ENCODE measurements at regions not wholly inside any gene's neighbourhood (a gene's known extent, or its start where the extent isn't known, plus 50 kb on each side); places are given as distances from the start of the nearest gene placed in this dataset.
A peak's percentile ranks its signal among the peaks of the same experiment; 100 is the strongest.

GRCh38 chr2:186991766-186992417 is 142.9 kb upstream of the ZSWIM2 start:
- Histone ChIP-seq H3K36me3 (no peaks in the 10 kb centered on the region), H3K27ac (replicated peaks) (no peak overlapping the region), H3K9me3 (replicated peaks) (peaks cover 34% of the 10 kb centered on the region), H3K4me3 (no peak overlapping the region), H3K4me1 (no peaks in the 10 kb centered on the region), H3K27me3 (ENCODE audit: low read depth) (no peaks in the 10 kb centered on the region)
- peak; percentile 27 for TF ChIP-seq CTCF (IDR thresholded peaks at IDR 0.05; ENCODE audit: borderline replicate concordance)
- intact Hi-C loops (cut with micrococcal nuclease) = no loop called here
- no peak for DNase-seq

- peaks cover 31% of the 10 kb centered on the region for H3K9me3 ChIP-seq (replicated peaks)
- H3K36me3 ChIP-seq = no peaks in the 10 kb centered on the region
- H3K27me3 ChIP-seq (ENCODE audit: low read depth) = no peaks in the 10 kb centered on the region
- intact Hi-C loops (cut with micrococcal nuclease) = no loop called here
- DNase-seq = no peak
- TF ChIP-seq CTCF (IDR thresholded peaks at IDR 0.05; ENCODE audit: borderline replicate concordance) = no peak
- H3K4me1 ChIP-seq = no peaks in the 10 kb centered on the region
- no peak overlapping the region for H3K27ac ChIP-seq (replicated peaks)
- no peak overlapping the region for H3K4me3 ChIP-seq
These were observed 136.0 kb upstream of the ZSWIM2 start for GRCh38 chr2:186984966-186985365.

GRCh38 chr2:186984481-186984880 is 135.5 kb upstream of the ZSWIM2 start:
- TF ChIP-seq CTCF (IDR thresholded peaks at IDR 0.05; ENCODE audit: borderline replicate concordance) = no peak
- no peak for DNase-seq
- H3K27ac ChIP-seq (replicated peaks) = no peak overlapping the region
- H3K4me3 ChIP-seq = no peak overlapping the region
- intact Hi-C loops (cut with micrococcal nuclease) = no loop called here
- H3K4me1 ChIP-seq = no peaks in the 10 kb centered on the region
- H3K36me3 ChIP-seq = no peaks in the 10 kb centered on the region
- H3K9me3 ChIP-seq (replicated peaks) = peaks cover 27% of the 10 kb centered on the region
- no peaks in the 10 kb centered on the region for H3K27me3 ChIP-seq (ENCODE audit: low read depth)

- Histone ChIP-seq H3K4me1 (no peaks in the 10 kb centered on the region), H3K36me3 (no peaks in the 10 kb centered on the region), H3K27me3 (ENCODE audit: low read depth) (no peaks in the 10 kb centered on the region), H3K9me3 (replicated peaks) (no peaks in the 10 kb centered on the region), H3K4me3 (no peak overlapping the region), H3K27ac (replicated peaks) (no peak overlapping the region)
- no peak for TF ChIP-seq CTCF (IDR thresholded peaks at IDR 0.05; ENCODE audit: borderline replicate concordance)
- intact Hi-C loops (cut with micrococcal nuclease) = no loop called here
- DNase-seq = no peak
These were observed 132.0 kb upstream of the ZSWIM2 start for GRCh38 chr2:186980787-186981550.

GRCh38 chr2:186980117-186980442 is 131.1 kb upstream of the ZSWIM2 start:
- H3K4me3 ChIP-seq = no peak overlapping the region
- DNase-seq = no peak
- no peaks in the 10 kb centered on the region for H3K4me1 ChIP-seq
- no peaks in the 10 kb centered on the region for H3K36me3 ChIP-seq
- H3K27ac ChIP-seq (replicated peaks) = no peak overlapping the region
- no peak for TF ChIP-seq CTCF (IDR thresholded peaks at IDR 0.05; ENCODE audit: borderline replicate concordance)
- intact Hi-C loops (cut with micrococcal nuclease) = no loop called here
- no peaks in the 10 kb centered on the region for H3K27me3 ChIP-seq (ENCODE audit: low read depth)
- no peaks in the 10 kb centered on the region for H3K9me3 ChIP-seq (replicated peaks)

All from left ventricle myocardium inferior (tissue), 1 donor.